ENCODE measurements at regions not wholly inside any gene's neighbourhood (a gene's known extent, or its start where the extent isn't known, plus 50 kb on each side); places are given as distances from the start of the nearest gene placed in this dataset.
"Not testable (repeated sequence)": the region's sequence is repeated elsewhere in the genome, so short reads cannot be mapped to it uniquely, and the experiment has no call there.

DNA sequence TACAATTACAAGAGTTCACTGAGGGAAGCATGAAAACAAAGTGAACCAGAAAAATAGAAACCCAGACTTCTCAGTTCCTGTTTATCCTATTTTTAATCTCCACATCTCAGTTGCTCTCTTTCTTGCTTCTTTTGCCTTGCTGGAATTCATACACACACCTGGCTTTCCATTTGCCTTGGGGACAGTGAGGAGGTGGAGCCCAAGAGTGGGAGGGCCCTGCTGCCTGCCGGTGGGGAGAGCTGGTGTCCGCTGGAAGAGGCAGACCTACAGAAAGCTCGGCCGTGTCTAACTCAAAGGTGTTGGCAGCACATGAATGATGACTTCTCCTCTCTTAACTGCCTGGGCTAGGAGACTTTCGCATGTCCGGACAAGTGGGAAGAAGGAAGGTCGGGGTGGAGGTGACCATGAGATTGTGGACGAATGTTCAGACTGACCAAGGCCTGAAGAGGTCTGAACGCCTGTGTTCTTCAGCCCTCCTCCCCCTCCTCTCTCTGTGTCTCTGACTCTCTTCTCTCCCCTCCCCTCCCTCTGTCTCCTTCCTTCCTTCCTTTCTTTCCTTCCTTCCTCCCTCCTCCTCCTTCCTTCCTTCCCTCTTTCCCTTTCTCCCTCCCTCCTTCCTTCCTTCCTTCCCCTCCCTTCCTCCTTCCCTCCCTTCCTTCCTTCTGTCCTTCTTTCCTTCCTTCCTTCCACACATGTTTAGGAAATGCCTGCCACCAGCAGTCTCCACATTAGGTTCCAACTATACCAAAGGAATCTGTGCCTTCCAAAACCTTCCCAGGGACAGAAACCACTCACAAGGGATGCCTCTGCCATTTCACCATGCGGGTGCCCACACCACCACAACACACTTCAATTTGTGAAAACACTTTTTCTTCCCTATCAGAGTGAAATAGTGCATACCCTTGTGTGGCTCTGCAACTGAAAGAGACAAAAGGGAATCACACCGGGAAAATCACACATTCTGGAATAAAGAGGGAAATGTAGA lies 157.3 kb upstream of the RUNX1 start:
- peak; percentile 56 for DNase-seq

DNA sequence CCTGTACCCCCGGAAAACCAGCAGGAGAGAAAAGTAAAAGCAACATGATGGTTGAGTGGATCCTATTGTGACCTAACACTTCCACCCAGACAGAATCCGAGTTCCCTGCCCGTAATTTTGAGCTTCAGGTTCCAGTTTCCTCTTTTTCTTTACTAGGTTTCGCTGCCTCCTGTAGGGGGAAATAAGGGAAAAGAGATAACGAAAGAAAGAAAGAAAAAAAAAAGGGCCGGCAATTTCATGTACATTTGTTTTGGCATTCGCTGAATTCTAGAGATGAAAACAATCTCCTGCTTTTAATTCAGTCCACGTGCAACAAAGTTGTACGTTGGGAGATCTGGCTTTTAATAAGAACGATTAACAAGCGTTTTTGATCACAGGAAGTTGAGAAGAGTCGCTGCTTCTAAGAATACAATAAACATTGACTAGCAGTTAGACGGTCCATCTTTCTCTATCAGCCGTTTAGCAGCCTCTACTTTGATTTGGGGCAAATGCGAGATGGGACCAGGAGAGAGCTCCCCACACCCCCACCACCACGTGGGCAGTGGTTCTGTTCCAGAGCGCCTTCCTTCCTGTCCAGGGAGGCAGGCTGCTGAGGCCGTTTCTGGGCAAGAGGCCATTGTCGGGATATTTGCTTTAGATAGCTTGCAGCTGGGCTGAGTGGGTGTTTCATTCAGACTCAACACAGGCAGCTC lies 155.9 kb upstream of the RUNX1 start:
- DNase-seq = peak; percentile 61

DNA sequence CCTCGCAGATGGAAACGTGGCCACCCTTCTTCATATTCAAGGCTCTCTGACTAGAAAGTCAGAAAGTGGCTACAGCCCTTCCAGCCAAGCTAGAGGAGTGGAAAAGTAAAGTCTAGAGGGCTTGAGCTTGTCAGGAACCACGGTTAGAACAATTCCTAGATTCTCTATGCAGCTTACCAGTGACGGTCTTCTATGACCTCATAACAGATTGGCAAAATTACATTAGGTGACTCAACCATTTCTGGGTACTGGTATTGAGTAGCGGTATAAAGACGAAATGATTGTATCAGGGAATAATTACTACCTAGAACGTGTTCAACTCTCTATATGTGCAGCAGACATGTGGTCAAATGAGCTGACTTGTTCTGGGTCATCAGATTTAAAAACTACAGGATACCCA lies 155.0 kb upstream of the RUNX1 start:
- no peak for DNase-seq

DNA sequence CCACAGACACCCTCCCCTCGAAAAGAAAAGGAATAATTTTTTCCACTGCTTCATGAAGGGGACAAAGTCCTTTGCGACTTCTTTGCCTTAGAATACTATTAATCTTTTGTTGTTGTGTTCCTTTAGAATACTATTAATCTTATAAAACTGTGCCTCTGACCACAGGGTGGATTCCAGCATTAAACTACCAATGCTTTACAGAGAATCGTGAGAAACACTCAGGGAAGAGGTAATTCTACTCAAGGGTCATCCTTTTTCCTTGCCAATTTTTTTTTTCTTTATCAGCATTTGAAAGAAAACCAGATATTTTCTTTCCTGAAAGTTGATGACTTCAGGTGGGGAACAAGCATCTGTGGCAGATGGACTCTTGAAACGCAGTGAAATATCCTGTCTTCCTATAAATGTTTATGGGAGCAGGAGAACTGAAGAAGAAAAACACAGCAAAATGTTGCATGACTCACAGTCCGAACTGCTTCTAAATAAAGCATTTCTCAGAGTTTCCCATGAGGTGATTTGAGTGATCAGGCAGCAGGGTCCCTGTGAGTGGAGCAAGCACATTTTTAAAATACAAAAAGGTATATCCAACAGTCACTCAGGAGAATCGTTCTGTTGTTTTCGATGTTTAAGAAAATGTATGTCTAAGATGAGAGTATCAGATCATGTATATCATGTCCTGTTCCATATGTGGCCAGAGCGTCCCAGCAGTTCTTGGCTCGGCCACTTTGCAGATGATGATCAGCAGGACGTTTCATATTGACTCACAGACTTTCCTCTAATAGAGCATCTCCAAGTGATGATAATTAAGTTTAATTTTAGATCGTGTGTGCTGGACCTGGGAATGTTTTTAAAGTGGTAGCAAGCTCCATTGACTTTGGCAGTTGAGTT lies 154.2 kb upstream of the RUNX1 start:
- no peak for DNase-seq

DNA sequence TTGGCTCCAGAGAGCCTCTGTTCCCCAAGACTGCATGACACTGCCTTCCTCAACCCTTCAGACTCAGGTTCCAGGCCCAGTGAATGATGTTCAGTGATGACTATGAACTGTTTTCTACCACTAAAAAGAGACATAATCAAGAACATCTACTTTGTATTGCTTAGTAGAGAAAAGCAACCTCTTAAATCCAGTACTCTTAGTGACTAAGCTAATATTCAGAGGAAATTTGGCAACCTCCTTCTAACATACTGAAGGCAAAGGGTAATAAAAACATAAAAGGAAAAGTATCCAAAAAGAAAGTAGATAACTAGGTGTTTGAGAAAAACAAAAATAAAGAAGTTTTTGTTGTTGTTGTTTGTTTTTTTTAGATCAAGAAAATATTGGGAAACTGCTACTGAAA lies 153.3 kb upstream of the RUNX1 start:
- DNase-seq = no peak

DNA sequence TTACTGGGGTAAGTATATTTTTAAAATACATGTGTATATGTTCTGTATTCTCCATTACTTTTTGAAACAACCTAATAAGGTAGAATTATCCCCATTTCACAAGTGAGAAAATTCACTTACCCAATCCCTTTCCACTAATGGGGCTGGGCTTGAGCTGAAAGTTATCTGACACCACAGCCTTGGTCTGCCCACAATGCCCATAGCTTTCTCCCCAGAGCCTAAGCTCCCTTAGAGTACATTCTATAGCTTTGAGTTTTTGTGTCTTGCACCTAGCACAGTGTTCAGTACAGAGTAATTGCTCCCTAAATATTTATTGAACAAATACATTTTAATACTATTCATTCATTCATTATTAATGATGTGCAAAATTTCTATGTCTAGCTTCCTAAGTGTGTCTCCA lies 152.7 kb upstream of the RUNX1 start:
- no peak for DNase-seq

DNA sequence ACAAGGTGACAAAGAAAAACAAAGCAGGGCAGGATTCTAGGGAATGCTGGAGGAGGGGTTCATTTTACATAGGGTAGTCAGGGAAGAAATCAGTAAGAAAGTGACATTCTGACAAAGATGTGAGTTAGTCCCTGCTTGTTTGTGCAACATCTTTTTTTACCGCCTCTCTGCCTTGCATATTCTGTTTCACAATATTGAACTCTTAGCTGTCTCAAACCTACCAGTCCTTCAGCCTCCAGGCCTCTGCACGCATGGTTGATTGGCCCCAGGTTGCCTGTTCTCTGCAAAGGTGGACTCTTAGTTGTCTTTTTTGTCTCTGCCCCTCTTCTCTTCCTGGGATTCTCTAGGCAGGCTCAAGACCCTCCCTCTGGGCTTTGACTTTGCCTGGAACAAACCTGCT lies 152.2 kb upstream of the RUNX1 start:
- no peak for DNase-seq

DNA sequence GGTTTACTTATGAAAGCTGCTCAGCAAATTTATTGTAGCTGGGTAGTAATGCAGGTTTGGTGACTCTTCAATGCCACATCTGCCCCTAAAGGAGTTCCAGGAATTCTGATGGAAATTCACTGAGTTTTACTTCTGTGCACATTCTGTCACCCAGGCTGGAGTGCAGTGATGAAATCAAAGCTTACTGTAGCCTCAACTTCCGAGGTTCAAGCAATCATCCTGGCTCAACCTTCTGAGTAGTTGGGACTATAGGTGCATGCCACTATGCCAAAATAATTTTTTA lies 150.6 kb upstream of the RUNX1 start:
- no peak for DNase-seq

DNA sequence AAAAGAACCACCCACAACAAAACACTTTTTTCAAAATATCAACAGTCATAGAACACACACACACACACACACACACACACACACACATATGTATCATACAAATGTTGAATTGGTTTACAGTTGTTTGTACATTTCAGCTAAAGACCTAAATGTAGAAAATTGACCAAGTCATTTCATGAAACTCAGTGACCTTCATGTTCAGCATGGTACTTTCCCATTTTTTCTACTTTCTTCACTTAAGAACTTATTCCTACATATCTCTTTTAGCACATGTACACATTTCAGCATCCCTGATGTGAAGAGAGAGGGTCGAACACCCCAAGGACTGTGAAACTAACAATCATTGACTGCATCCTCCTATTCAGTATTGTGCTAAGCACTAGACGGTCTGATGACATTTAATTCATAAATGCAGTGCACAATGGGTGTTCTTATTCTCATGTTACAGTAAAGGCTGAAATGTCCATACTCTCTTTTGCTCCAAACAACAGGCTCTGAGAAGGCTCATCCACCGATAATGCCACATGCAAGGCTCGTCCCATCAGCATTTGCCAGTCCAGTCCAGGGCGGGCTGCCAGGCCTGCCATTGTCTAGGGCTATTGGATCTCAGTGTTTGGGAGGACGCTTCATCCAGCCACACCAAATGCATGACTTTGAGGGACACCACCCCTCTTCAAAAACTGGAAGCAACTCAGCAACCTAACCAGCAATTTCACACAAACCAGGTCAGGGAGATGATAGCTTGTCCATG lies 150.1 kb upstream of the RUNX1 start:
- no peak for DNase-seq

DNA sequence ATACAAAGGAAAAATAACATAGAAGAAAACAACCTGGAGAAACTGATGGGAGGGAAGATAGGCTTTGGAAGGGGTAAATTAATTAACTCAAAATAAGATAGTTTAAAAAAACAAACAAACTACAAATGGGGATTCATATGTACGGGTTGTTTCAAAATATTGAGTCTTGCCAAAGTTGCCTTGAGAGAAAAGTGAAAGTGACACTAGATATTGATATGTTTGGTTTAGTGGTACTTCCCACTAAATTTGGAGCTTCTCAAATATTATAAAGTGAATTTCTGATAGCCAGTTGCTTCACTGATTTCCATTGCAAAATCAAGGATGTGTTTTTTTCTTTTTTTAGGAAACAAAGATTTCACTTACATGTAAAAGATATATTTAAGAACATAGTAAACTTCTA lies 149.5 kb upstream of the RUNX1 start:
- no peak for DNase-seq

DNA sequence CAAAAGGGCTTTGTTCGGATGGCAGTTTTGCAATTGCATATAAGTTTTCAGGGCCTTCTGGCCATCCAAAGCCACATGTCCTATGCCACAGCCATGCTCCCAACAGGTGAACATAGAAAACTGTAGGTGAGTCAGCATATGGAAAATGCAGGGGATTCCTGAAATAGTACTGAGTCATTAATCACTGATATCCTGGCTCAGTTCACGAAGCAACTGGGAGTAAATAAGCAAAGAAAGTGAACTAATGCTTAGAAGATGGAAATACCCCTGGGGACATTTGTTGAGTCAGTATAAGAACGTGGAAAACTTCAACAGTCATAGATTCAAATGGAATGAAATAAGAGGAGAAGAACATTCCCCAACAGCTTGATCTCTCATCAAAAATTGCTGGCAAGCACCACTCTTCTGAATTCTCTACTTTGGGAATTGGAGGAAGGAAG lies 148.9 kb upstream of the RUNX1 start:
- no peak for DNase-seq

DNA sequence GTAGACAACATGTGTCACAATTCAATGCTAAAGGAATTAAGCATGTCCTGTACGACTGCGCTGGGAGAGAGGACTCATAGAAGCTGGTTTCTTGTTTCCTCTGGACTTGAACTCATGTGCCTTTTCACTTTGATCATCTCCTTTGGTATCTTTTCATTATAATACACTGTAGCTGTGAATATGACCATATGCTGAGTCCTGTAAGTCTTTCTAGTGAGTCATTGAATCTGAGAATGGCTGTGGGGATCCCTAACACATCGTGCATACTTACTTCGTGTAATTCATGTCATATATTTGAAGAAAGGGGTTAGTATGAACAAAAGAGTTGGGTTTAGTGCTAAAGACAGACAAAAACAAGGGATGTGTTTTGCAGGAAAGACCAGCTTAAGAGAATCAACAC lies 148.1 kb upstream of the RUNX1 start:
- no peak for DNase-seq

DNA sequence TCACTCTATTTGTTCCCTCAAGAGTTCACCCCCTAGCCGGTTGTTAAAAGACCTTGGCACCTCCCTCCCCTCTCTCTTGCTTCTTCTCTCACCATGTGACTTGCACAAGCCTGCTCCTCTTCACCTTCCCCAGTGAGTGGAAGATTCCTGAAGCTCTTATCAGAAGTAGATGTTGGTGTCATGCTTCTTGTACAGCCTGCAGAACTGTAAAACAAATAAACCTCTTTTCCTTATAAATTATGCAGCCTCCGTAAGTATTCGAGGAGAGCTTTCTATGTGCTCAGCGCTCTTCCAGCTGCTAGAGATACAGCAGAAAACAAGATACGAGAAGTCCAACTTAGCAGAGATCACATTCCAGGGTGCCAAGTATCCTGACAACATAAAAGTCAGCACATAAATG lies 147.0 kb upstream of the RUNX1 start:
- DNase-seq = no peak

DNA sequence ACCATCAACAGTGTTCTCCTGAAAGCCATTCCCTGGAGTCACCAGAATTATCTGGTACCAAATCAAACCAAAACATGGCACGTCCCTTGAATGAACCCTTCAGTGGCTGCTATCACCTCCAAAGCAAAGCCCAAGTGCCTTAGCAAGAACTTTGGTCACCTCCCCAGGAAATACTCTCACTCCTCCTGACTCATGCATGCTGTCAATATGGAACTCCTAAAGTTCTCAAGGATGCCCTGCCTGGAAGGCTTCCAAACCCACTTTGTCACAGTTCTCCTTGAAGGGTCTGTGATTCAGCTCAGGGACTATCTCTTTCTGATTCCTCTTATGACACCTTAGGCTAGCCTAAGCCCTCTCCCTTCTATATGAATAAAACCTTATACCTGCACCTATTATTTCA lies 146.1 kb upstream of the RUNX1 start:
- DNase-seq = no peak

DNA sequence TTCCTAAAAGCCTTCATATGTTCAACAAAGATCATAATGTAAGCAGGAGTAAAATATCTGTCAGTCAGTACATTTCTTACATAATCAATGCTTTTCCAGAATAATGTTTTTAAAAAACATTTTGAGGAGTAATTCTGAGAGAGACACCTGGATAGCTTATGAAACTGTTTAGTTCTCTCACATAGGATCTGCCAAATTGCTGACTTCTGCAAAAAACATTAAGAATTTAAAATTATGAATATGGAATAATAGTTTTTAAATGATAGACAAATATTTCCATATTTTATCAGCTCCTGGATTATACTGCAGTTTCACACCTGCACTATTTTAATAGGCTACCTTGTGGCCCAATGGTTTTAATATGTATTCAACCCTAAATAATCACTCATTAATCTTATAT lies 142.7 kb upstream of the RUNX1 start:
- no peak for DNase-seq

DNA sequence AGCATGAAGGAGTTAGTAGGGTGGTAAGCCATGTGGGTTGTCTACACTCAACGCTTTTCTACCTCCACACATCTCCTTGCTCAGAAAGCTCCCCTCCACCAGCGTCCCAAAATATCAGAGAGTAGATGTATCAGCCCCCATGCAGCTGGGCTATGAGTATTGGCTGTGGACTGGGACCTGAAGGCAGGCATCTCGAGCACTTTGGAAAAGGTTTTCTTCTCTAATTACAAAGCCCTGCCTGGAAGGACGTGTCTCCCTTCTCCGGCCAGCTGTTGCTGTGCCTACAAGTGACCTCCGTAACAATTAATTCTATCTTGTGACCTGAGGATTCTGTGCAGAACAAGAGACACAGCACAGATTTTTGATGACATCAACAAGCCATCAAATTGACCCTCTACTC lies 142.0 kb upstream of the RUNX1 start:
- DNase-seq = no peak

DNA sequence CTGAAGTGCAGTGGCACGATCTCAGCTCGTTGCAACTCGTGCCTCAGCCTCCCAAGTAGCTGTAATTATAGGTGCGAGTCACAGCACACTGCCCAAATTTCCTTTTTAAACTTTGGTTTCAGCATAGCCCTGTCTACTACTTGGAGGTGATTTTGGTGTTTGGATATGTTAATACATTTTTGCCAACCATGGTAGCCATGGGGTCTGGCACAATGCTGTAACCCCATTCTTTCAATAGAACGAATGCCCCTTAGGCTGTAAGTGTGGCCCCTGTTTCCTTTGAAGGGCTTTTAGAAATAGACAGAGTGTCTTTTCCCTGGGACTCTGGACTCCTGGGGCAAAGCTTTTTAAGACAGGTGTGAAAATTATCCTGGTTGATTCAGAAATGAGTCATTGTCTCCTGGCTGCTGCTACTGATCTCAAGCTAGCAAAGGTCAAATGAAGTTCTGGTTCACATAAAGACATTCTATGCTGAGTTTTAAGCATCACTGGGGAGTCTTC lies 141.1 kb upstream of the RUNX1 start:
- DNase-seq = no peak

DNA sequence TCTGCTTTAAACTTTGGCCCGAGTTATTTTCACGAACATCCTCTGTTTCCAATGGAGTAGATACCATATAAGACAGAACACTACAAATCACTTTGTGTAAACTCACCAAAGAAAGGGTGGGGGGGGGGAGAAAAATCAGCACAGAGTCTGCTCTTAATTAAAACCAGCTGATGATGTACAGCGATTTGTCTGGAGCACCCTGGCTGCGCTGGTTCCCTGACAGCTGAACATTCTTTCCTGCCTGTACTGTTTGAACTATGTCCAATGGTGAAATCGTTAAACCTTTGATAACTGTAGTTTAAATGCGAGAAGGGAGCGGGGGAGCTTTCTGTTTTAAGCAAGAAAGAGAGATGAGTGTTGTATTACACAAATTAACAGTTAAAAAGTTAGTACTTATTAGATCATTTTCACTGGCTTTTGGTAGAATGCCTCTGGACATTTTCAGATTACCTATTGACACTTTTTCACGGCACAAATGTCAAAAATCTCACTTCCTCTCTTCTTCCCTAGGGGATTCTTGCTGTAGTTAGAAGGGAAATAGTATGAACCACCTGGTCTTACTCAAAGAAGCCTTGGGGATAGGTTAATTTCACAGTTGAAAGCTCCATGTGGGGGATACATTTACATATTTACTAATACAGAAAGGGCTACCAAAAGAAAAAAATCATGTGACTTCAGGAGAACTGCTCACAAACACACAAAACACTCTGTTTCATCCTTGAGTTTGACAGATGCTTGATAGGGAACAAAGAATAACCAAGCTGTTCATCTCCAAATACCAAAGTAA lies 140.2 kb upstream of the RUNX1 start:
- no peak for DNase-seq

DNA sequence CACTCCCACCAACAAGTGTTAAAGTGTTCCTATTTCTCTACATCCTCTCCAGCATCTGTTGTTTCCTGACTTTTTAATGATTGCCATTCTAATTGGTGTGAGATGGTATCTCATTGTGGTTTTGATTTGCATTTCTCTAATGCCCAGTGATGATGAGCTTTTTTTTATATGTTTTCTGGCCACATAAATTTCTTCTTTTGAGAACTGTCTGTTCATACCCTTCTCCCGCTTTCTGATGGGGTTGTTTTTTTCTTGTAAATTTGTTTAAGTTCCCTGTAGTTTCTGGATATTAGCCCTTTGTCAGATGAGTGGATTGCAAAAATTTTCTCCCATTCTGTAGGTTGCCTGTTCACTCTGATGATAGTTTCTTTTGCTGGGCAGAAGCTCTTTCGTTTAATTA lies 134.3 kb upstream of the RUNX1 start:
- DNase-seq = not testable (repeated sequence)

DNA sequence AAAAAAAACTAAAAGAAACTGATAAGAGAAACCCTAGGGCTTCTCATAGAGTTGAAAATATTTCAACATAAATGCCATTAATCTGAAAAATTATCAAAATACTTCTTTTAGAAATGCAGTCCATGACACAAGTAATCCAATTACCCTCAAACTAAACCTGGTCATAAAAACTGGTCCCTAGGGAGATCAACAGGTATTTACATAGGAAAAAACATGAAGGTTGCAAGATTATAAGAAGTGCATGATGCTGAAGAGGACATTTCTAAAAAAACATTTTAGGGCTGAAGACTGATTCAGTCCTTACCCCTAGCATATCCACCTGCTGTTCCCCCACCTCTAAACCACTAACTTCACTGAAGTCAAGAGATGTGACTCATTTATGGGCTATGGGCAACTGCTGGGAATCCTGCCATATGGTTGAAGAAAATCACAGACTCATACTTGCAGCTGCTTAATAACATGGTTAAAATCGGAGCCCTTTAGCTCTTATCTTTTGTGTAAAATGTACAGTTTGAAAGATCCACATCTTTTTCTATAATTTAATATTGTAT lies 131.0 kb upstream of the RUNX1 start:
- DNase-seq = no peak

DNA sequence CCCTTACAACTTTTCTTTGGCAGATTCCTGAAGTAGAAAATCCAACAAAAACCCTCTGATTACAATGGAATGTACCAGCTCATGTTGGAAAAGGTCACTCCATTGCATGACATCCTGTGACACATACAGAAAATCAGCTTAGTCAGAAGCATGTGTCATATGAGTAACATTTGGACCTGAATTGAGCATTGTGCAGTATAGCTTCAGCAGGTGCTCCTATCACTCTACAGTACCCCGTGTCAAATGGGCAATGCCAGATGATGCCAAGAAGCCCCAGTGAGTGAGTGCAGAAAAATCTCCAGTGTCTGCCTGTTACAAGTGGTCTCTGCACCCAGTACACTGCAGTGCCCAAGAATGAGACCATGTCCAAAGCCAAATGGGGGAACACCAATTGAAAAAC lies 129.7 kb upstream of the RUNX1 start:
- no peak for DNase-seq

All from SHP77 treated with DMSO at 0.1 percent for 48 hours (cell line).